T47D (cell line): ENCODE measurements at regions not wholly inside any gene's neighbourhood (a gene's known extent, or its start where the extent isn't known, plus 50 kb on each side); places are given as distances from the start of the nearest gene placed in this dataset.

Source experiments
- DNase-seq, 2 experiments: peaks; one replicate each; pipeline versions ENCODE4 v3.0.0 to v3.0.0-alpha.2; 2011 to 2012; ENCODE audit warnings: low read depth in 1 of 2, low spot score in 1 of 2
- JUND ChIP-seq: IDR thresholded peaks from 2 replicates; pipeline ENCODE4 v1.6.1; 2012; ENCODE audit warnings: low read depth
- in situ Hi-C: cut with HindIII; loops from 2 replicates; pipeline ENCODE4 v1.10.0; 2016; ENCODE audit warnings: low sequenced_read_pairs, low pct_unique_long_range_greater_than_20kb

DNA sequence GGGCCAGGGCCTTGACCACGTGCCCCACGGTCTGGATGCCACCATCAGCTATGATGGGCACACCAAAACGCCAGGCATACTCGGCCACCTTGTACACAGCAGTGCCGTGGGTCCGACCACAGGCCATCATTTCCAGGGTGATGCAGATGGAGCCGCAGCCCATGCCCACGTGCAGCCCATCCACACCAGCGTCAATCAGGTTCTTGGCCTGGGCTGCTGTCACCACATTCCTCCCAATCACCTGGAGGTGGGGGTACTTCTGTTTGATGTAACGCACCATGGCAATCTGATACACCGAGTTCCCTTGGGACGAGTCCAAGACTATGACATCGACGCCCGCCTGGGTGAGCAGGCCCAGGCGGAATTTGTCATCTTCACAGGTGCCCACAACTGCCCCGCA is 221.2 kb upstream of the ATP6AP2 start:
- in situ Hi-C loops, result no loop called here
- no peak for TF ChIP-seq JUND
- DNase-seq, result no peak

DNA sequence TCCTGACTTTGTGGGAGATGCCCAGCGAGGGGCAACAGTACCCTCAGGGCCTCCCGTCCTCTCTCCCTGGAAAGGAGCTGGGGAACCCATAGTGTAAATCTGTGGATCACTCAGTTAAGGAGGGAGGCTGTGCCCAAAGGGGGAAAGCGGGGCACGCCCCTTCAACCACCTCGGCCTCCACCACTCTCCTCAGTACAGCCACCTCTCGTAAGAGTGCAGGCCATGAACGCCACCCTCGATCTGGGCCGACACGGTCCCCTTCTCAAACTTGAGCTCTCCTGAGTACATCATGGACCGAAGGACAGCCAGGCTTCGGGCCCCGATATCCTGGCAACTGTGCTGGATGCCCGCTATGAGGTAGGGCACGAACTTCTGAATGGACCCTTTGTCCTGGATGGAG is 221.8 kb upstream of the ATP6AP2 start:
- no peak for TF ChIP-seq JUND
- no peak for DNase-seq
- in situ Hi-C loops, result no loop called here

DNA sequence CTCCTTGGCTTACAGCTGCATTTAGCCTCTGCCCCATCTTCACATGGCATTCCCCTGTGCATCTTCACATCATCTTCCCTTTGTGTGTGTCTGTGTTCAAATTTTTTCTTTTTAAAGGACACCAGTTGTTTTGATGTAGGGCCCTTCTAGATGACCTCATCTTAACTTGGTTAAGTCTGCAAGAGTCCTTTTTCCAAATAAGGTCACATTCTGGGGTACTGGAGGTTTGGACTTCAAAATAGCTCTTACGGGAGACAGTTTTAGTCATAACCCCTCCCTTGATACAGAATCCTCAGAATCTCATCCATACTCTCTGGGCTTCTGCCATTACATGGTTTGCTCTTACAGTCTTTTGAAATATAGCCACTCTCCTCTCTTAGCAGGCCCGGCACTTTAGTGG is 231.5 kb upstream of the ATP6AP2 start:
- DNase-seq, result no peak
- in situ Hi-C loops, result no loop called here
- no peak for TF ChIP-seq JUND

DNA sequence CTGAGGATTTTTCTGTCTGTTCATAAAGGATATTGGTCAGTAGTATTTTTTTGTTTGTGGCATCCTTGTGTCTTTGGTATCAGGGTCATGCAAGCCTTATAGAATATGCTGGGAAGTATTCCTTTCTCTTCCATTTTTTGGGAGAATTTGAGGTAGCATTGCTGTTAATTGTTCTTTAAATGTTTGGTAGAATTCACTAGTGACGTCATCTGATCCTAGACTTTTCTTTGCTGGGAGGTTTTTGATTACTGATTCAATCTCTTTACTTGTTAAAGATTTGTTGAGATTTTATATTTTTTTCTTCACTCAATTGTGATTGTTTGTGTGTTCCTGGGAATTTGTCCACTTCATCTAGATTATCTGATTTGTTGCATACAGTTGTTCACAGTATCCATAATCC is 234.4 kb upstream of the ATP6AP2 start:
- TF ChIP-seq JUND, result no peak
- in situ Hi-C loops, result no loop called here
- DNase-seq, result no peak

DNA sequence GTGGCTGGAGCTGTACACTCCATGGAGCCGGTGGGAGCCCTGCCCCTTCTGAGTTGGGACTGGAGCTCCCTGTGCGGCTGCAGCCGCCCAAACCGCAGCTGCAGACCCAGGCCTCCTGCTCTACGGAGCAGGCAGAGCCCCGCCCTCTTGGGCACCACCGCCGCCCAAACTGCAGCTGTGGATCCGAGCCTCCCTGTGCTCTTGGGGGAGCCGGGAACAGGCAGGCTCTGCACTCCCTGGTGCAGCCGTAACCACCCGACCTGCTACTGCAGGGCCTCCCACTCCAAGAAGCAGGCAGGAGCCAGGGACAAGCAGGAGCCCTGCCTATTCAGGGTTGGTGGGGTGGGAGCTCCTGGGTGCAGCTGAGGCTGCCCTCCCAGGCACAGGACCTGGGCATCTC is 237.5 kb upstream of the ATP6AP2 start:
- TF ChIP-seq JUND, result no peak
- in situ Hi-C loops, result no loop called here
- no peak for DNase-seq

DNA sequence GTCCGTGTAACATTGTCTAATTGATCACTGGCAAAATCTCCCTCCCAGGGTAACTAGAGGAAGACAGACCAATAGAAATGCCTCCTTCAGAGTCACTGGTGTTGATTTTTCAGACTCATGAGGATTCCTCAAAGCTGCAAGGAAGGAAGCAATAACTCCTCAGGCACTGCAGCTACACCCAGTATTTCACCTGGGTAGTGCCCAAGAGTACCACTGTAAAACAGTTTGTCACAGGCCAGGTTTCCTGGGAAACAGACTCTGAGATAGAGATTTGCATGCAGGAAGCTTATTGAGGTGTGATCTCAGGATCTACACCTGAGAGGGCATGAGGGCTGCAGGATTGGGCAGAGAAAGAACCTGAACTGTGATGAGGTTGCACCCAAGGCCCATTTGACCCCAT is 240.7 kb upstream of the ATP6AP2 start:
- in situ Hi-C loops, result no loop called here
- DNase-seq, result no peak
- TF ChIP-seq JUND, result no peak

DNA sequence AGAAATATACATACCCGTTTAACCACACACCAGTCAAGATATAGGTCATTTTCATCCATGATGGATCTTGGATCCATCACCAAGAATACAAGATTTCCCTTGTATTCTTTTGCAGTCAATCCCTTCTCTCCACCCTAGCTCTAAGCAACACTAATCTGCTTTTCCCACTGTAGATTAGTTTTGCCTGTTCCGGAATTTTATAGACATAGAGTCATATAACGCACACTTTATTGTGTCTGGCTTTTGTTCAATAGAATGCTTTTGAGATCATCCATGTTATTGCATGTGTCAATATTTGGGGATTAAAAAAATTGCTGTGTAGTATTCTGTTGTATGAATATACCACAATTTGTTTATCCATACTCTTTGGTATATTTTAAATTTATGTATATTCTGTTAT is 235.6 kb upstream of the BCOR start:
- TF ChIP-seq JUND, result no peak
- in situ Hi-C loops, result no loop called here
- no peak for DNase-seq

DNA sequence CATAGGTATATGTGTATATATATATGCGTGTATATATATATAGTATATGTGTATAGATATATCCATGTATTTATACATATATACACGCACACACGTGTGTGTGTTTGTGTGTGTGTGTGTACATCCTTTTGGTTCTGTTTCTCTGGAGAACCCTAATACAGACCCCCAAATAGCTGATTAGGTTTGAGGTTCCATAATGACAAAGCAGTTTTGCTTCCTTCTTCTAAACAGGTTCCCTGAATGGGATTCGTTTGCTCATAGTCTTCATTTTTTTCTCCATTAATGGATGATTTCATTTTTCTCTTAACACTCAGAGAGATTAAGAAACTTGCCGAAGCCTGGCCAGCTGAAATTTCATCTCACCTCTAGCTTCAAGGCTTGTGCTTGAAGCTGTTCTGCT is 234.0 kb upstream of the BCOR start:
- TF ChIP-seq JUND, result no peak
- no peak for DNase-seq
- in situ Hi-C loops, result no loop called here

DNA sequence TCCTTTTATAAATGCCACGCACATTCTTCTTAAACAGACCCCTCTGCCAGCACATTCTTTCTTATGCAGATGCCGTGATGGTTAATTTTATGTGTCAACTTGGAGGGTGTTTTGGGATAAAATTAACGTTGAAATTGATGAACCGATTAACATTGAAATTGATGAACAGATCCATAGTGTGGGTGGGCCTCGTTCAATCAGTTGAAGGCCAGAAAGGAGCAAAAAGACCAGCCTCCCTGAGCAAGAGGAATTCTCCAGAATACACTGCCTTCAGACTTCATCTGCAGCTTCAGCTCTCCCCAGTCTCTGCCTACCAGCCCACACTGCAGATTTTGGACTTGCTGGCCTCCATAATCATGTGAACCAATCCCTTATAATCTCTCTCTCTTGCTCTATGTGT is 233.6 kb upstream of the BCOR start:
- in situ Hi-C loops, result no loop called here
- no peak for TF ChIP-seq JUND
- no peak for DNase-seq

DNA sequence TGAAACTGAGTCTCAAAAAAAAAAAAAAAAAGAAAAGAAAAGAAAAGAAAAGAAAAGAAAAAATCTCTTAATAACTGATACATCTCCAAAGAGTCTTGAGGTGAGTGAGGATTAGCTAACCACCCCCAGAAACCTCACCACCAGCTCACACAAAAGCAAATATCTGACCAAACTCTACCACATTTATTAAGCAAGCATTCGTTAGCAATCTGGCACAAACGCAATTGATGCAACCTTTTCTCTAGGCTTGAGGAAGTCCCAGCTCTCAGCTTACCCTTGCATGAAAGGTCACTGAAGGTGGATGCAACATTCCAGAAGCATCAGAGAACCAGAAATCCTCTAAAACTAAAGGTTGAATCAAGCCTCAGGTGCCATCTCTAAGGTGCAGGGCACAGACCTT is 231.9 kb upstream of the BCOR start:
- DNase-seq, result no peak
- no peak for TF ChIP-seq JUND
- in situ Hi-C loops, result no loop called here

DNA sequence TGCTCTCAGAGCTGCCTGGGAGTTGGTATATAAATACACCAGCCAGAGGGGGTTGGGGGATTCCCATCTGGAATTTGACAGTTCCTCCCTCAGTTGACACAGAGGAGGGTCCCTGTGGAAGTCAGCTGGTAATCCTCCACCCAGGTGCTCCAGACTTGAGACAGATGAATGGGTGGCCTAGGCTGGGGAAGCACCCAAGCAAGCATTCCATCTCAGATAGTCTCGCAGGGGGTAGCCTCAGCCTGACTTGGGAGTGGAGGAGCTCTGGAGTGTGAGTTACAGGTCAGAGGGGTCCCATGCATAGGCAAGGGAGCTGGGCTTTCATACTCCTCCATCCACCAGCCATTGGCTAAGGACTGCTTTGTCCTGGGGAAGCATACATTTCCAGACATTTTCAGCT is 229.3 kb upstream of the BCOR start:
- DNase-seq, result no peak
- in situ Hi-C loops, result no loop called here
- TF ChIP-seq JUND, result no peak

DNA sequence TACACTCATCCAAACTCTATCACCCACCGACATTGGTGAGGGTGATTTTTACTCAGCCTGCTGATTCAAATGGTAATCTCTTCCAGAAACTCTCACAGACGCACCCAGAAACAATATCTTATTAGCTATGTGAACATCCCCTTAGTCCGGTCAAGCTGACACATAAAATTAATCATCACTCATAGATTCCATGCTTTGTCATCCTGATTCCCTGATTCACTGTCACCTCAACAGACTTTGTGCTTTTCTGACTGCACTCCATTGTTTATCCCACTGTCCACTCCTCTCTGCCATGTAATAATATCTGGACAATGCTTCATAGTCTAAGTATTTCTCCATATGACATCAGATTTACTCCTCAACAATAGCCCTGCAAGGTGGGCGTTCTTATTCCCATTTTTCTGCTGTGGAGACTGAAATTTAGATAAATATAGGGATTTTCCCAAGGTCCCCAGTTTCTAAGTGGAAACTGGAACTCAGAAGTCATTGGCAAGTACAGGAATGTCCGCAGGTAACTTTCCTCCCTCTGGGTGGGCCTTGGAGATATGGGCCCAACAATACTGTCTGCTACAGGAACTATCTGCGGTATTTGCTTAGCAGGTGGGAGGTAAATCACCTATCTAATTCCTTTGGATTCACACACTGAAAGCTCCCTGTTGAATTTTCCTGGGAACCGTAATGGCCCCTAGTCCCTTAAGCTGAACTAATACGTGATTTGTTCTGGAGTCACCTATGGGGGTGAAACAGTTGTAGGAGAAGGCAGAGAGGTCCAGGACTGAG is 228.6 kb upstream of the BCOR start:
- DNase-seq, result no peak
- in situ Hi-C loops, result no loop called here
- TF ChIP-seq JUND, result no peak

DNA sequence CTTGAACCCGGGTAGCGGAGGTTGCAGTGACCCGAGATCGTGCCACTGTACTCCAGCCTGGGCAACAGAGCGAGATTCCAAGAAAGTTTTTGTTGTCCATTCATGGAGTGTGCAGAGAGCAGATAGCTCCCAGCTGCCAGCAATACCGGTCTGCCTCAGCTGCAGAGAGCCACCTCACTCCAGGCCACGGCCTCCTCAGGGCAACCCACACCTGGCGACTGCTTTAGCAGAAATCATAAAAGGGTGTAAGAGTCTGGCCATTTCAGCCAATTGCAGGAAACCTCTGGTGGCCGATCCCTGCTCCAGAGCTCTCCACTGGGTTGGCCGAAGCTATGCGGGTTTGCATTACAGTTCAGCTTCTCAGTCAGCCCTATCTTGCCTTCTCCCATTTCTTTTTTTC is 227.4 kb upstream of the BCOR start:
- TF ChIP-seq JUND, result no peak
- in situ Hi-C loops, result no loop called here
- DNase-seq, result no peak

DNA sequence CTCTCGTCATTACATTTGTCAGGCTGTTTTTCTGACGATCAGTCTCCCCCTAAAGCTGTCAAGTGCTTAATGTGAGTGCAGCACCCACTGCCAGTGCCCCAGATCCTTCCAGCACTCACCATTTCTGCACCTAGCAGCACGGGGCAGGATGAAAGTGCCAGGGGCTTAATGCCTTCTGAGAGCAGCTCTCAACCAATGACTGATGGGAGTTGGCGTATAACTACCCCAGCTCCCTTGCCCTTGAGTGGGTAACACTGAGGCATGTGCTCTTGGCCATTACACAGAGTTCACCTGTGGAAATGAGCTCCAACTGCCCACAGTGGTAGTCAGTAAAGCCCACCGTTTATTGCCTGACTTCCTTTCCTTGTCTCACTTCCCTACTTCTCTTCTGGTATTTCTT is 226.2 kb upstream of the BCOR start:
- TF ChIP-seq JUND, result no peak
- no peak for DNase-seq
- in situ Hi-C loops, result no loop called here
